ENCODE measurements at regions not wholly inside any gene's neighbourhood (a gene's known extent, or its start where the extent isn't known, plus 50 kb on each side); places are given as distances from the start of the nearest gene placed in this dataset.

DNA sequence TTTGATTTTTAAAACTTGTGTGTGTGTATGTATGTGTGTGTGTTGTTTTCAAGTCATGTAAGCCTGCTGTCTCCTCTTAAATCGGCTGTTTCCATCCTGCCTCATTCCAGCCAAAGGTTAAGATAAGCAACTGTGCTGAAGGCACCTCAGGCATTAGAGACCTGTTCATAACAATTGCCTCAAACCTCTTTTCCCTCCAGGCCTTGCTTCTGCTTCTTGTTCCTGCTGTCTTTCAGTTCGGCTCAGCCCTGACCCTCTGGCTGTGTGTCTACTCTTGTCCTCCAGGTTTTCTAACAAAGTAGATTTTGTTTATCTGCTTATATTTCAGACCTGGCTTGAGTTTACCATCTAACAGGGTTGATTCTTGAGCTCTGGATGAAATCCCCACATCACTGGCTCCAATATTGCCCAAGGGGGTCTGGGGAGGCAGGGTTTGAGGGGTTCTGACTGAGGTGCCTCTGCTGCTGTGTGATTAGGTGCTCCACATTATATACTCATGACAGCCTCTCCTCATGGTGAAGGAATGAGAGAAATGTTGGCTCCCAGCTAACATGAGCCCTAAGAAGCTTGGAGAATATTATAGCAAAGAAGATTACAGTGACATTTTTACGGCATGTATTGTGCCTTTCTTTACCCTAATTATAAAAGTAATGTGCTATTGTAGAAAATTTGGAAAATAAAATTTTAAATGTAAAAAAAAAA, 229.7 kb upstream of the PIK3R1 start (continued):
- TF ChIP-seq POLR2AphosphoS2 (IDR thresholded peaks at IDR 0.05; ENCODE audit: low read depth, low read length) (no peak), STAT3 (IDR thresholded peaks at IDR 0.05; ENCODE audit: low read depth, low read length) (no peak), CHD4 (IDR thresholded peaks at IDR 0.05) (no peak)
- TF ChIP-seq, protein P1, sequence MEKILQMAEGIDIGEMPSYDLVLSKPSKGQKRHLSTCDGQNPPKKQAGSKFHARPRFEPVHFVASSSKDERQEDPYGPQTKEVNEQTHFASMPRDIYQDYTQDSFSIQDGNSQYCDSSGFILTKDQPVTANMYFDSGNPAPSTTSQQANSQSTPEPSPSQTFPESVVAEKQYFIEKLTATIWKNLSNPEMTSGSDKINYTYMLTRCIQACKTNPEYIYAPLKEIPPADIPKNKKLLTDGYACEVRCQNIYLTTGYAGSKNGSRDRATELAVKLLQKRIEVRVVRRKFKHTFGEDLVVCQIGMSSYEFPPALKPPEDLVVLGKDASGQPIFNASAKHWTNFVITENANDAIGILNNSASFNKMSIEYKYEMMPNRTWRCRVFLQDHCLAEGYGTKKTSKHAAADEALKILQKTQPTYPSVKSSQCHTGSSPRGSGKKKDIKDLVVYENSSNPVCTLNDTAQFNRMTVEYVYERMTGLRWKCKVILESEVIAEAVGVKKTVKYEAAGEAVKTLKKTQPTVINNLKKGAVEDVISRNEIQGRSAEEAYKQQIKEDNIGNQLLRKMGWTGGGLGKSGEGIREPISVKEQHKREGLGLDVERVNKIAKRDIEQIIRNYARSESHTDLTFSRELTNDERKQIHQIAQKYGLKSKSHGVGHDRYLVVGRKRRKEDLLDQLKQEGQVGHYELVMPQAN (conservative IDR thresholded peaks at IDR 0.05) = no peak

DNA sequence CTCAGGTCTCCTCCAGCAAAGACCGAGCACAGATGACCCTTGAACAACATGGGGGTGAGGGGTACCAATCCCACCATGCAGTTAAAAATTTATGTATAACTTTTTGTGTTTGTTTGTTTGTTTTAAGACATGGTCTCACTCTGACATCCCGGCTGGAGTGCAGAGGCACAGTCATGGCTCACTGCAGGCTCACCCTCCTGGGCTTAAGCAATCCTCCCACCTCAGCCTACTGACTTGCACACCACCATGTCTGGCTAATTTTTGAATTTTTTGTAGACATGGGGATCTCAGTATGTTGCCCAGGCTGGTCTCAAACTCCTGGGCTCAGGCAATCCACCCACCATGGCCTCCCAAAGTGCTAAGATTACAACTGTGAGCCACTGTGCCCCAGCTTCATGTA, 231.0 kb upstream of the PIK3R1 start:
- Histone ChIP-seq H3K27me3 (replicated peaks in 1 of 2; ENCODE audit: control insufficient read depth in 2 of 2, insufficient read depth in 2 of 2, low read length in 1 of 2) (no peaks in the 10 kb centered on the region), H3K4me2 (ENCODE audit: control insufficient read depth, insufficient read depth) (no peak overlapping the region), H3K9me3 (replicated peaks; ENCODE audit: control insufficient read depth, insufficient read depth, low read length) (no peaks in the 10 kb centered on the region; the same call in 2 of the 3 replicates), H3K27ac (ENCODE audit: control insufficient read depth, insufficient read depth) (no peak overlapping the region), H3K36me3 (ENCODE audit: control insufficient read depth in 2 of 2, insufficient read depth in 2 of 2, low read length in 1 of 2) (no peaks in the 10 kb centered on the region), H3K9ac (ENCODE audit: control insufficient read depth, insufficient read depth, low read length) (no peak overlapping the region), H3K79me2 (ENCODE audit: control insufficient read depth, insufficient read depth, low read length) (no peaks in the 10 kb centered on the region), H2AFZ (ENCODE audit: control insufficient read depth, low read depth, low read length) (no peak overlapping the region), H3K4me1 (ENCODE audit: control insufficient read depth, insufficient read depth, low read length) (no peaks in the 10 kb centered on the region), H3K4me3 (no peak overlapping the region), H4K20me1 (ENCODE audit: control insufficient read depth, insufficient read depth) (no peaks in the 10 kb centered on the region)
- SMC1A ChIA-PET (ENCODE audit: uncharacterized antibody, unreplicated experiment) = interaction anchor here (0.6 kb wide), 1 partner anchor 490 kb away, joined by 3 read pairs; no protein-coding TSS in a partner anchor
- RAD21 ChIA-PET (ENCODE audit: unreplicated experiment) = no interaction called here
- BruUV-seq (replicated peaks) = no TSS peak
- CTCF ChIA-PET = no interaction called here
- DNase-seq (ENCODE audit: low read depth, low spot score) (no peak), FAIRE-seq (no peak), ATAC-seq (no peak)
- 60% methylated on average over 2 of the region's 2 CpGs for WGBS (ENCODE audit: insufficient coverage, insufficient replicate concordance, low lambda C conversion rate, missing lambda C conversion rate)
- in situ Hi-C loops (cut with MboI) (no loop called here), intact Hi-C loops (cut with micrococcal nuclease; ENCODE audit: unreplicated experiment) (no loop called here)
- POLR2A ChIA-PET = no interaction called here
- no peak for TF ChIP-seq NFXL1 (IDR thresholded peaks at IDR 0.05; ENCODE audit: borderline replicate concordance)
- TF ChIP-seq, protein P2, sequence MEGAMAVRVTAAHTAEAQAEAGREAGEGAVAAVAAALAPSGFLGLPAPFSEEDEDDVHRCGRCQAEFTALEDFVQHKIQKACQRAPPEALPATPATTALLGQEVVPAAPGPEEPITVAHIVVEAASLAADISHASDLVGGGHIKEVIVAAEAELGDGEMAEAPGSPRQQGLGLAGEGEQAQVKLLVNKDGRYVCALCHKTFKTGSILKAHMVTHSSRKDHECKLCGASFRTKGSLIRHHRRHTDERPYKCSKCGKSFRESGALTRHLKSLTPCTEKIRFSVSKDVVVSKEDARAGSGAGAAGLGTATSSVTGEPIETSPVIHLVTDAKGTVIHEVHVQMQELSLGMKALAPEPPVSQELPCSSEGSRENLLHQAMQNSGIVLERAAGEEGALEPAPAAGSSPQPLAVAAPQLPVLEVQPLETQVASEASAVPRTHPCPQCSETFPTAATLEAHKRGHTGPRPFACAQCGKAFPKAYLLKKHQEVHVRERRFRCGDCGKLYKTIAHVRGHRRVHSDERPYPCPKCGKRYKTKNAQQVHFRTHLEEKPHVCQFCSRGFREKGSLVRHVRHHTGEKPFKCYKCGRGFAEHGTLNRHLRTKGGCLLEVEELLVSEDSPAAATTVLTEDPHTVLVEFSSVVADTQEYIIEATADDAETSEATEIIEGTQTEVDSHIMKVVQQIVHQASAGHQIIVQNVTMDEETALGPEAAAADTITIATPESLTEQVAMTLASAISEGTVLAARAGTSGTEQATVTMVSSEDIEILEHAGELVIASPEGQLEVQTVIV (IDR thresholded peaks at IDR 0.05; ENCODE audit: borderline replicate concordance, partially characterized antibody) = no peak
- no peak for TF ChIP-seq EGR1 (IDR thresholded peaks at IDR 0.05; ENCODE audit: borderline replicate concordance in 1 of 2, low read depth in 2 of 2, low read length in 2 of 2)
- no peak for TF ChIP-seq FOXM1 (IDR thresholded peaks at IDR 0.05; ENCODE audit: low read depth, low read length)
- TF ChIP-seq STAT1 (conservative IDR thresholded peaks at IDR 0.05) = no peak
- TF ChIP-seq ZNF622 (IDR thresholded peaks at IDR 0.05) = no peak
- TF ChIP-seq RFX5 (IDR thresholded peaks at IDR 0.05; ENCODE audit: low read depth, low read length) = no peak
- TF ChIP-seq, protein P3, sequence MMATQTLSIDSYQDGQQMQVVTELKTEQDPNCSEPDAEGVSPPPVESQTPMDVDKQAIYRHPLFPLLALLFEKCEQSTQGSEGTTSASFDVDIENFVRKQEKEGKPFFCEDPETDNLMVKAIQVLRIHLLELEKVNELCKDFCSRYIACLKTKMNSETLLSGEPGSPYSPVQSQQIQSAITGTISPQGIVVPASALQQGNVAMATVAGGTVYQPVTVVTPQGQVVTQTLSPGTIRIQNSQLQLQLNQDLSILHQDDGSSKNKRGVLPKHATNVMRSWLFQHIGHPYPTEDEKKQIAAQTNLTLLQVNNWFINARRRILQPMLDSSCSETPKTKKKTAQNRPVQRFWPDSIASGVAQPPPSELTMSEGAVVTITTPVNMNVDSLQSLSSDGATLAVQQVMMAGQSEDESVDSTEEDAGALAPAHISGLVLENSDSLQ (IDR thresholded peaks at IDR 0.05) = no peak
- no peak for TF ChIP-seq TCF12 (IDR thresholded peaks at IDR 0.05; ENCODE audit: low read depth, low read length)
- TF ChIP-seq, protein P4, sequence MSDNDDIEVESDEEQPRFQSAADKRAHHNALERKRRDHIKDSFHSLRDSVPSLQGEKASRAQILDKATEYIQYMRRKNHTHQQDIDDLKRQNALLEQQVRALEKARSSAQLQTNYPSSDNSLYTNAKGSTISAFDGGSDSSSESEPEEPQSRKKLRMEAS (IDR thresholded peaks at IDR 0.05; ENCODE audit: low read depth, low read length) = no peak
- no peak for TF ChIP-seq PAX5 (IDR thresholded peaks at IDR 0.05; ENCODE audit: borderline replicate concordance, low read depth, low read length)
- TF ChIP-seq, protein P5, sequence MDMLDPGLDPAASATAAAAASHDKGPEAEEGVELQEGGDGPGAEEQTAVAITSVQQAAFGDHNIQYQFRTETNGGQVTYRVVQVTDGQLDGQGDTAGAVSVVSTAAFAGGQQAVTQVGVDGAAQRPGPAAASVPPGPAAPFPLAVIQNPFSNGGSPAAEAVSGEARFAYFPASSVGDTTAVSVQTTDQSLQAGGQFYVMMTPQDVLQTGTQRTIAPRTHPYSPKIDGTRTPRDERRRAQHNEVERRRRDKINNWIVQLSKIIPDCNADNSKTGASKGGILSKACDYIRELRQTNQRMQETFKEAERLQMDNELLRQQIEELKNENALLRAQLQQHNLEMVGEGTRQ (IDR thresholded peaks at IDR 0.05; ENCODE audit: borderline replicate concordance, low read depth, low read length) = no peak
- TF ChIP-seq JUND (IDR thresholded peaks at IDR 0.05; ENCODE audit: low read depth, low read length) = no peak
